ENCODE measurements at regions not wholly inside any gene's neighbourhood (a gene's known extent, or its start where the extent isn't known, plus 50 kb on each side); places are given as distances from the start of the nearest gene placed in this dataset.

- no TSS peak for BruUV-seq (replicated peaks)
Measured at GRCh38 chr3:78434801-78435200, 1333.0 kb downstream of the ROBO1 start.

GRCh38 chr3:78455166-78455565 lies 1312.6 kb downstream of the ROBO1 start:
- H3K9me3 ChIP-seq (ENCODE audit: low read length) = no peaks in the 10 kb centered on the region
- H3K27ac ChIP-seq (ENCODE audit: extremely low read length, insufficient read depth, low read length) = no peak overlapping the region
- H4K20me1 ChIP-seq (ENCODE audit: insufficient read depth, low read length) = no peaks in the 10 kb centered on the region
- POLR2A ChIA-PET = no interaction called here
- ATAC-seq (no peak), DNase-seq (ENCODE audit: low spot score) (no peak), FAIRE-seq (no peak)
- H3K36me3 ChIP-seq (replicated peaks in 1 of 2; ENCODE audit: control insufficient read depth in 1 of 2, insufficient read depth in 2 of 2, low read length in 2 of 2) = no peaks in the 10 kb centered on the region
- H3K4me2 ChIP-seq (ENCODE audit: low read depth, low read length) = no peak overlapping the region
- H3K4me3 ChIP-seq (replicated peaks in 1 of 3; ENCODE audit: insufficient read depth in 1 of 3, low read depth in 2 of 3, low read length in 3 of 3) = no peak overlapping the region
- in situ Hi-C loops (cut with HindIII; ENCODE audit: extremely low pct_ligation_motif_present, low pct_unique_long_range_greater_than_20kb) = no loop called here
- H2AFZ ChIP-seq (ENCODE audit: low read length) = no peak overlapping the region
- H3K4me1 ChIP-seq (ENCODE audit: insufficient read depth, low read length) = no peaks in the 10 kb centered on the region
- no peak overlapping the region for H3K9ac ChIP-seq (ENCODE audit: insufficient read depth, low read depth, low read length)
- CTCF ChIA-PET (ENCODE audit: low intra/inter-chr PET ratio, low total read pairs) = no interaction called here
- no peaks in the 10 kb centered on the region for H3K27me3 ChIP-seq (ENCODE audit: control insufficient read depth in 1 of 2, insufficient read depth in 2 of 2, low read length in 2 of 2)
- no peaks in the 10 kb centered on the region for H3K79me2 ChIP-seq (ENCODE audit: insufficient read depth, low read length)
- BruUV-seq (replicated peaks) = no TSS peak
- 0% methylated on average over 1 of the region's 1 CpG for whole genome bisulfite sequencing (ENCODE audit: low lambda C conversion rate)
- intact Hi-C loops (cut with micrococcal nuclease; ENCODE audit: unreplicated experiment) = no loop called here
- TF ChIP-seq, protein P1, sequence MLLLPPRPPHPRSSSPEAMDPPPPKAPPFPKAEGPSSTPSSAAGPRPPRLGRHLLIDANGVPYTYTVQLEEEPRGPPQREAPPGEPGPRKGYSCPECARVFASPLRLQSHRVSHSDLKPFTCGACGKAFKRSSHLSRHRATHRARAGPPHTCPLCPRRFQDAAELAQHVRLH (CRISPR knock-in tag; IDR thresholded peaks at IDR 0.05; ENCODE audit: borderline replicate concordance, low read depth) = no peak
- TF ChIP-seq ZNF530 (CRISPR knock-in tag; IDR thresholded peaks at IDR 0.05; ENCODE audit: low read depth) = no peak
- no peak for TF ChIP-seq IRX3 (CRISPR knock-in tag; IDR thresholded peaks at IDR 0.05; ENCODE audit: borderline replicate concordance, low read depth)
- TF ChIP-seq WIZ (CRISPR knock-in tag; IDR thresholded peaks at IDR 0.05) = no peak
- no peak for TF ChIP-seq ZNF318 (CRISPR knock-in tag; IDR thresholded peaks at IDR 0.05)

More at GRCh38 chr3:78434801-78435200, 1333.0 kb downstream of the ROBO1 start:
- TF ChIP-seq, protein P2, sequence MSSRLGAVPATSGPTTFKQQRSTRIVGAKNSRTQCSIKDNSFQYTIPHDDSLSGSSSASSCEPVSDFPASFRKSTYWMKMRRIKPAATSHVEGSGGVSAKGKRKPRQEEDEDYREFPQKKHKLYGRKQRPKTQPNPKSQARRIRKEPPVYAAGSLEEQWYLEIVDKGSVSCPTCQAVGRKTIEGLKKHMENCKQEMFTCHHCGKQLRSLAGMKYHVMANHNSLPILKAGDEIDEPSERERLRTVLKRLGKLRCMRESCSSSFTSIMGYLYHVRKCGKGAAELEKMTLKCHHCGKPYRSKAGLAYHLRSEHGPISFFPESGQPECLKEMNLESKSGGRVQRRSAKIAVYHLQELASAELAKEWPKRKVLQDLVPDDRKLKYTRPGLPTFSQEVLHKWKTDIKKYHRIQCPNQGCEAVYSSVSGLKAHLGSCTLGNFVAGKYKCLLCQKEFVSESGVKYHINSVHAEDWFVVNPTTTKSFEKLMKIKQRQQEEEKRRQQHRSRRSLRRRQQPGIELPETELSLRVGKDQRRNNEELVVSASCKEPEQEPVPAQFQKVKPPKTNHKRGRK (CRISPR knock-in tag; IDR thresholded peaks at IDR 0.05) = no peak
- Histone ChIP-seq H2AFZ (ENCODE audit: low read length) (no peak overlapping the region), H3K27me3 (ENCODE audit: control insufficient read depth in 1 of 2, insufficient read depth in 2 of 2, low read length in 2 of 2) (no peaks in the 10 kb centered on the region), H3K9ac (ENCODE audit: insufficient read depth, low read depth, low read length) (no peak overlapping the region), H3K79me2 (ENCODE audit: insufficient read depth, low read length) (no peaks in the 10 kb centered on the region), H3K9me3 (ENCODE audit: low read length) (no peaks in the 10 kb centered on the region), H3K36me3 (replicated peaks in 1 of 2; ENCODE audit: control insufficient read depth in 1 of 2, insufficient read depth in 2 of 2, low read length in 2 of 2) (no peaks in the 10 kb centered on the region), H3K4me1 (ENCODE audit: insufficient read depth, low read length) (no peaks in the 10 kb centered on the region), H3K4me2 (ENCODE audit: low read depth, low read length) (no peak overlapping the region), H3K27ac (ENCODE audit: extremely low read length, insufficient read depth, low read length) (no peak overlapping the region), H4K20me1 (ENCODE audit: insufficient read depth, low read length) (no peaks in the 10 kb centered on the region), H3K4me3 (replicated peaks in 1 of 3; ENCODE audit: insufficient read depth in 1 of 3, low read depth in 2 of 3, low read length in 3 of 3) (no peak overlapping the region)
- intact Hi-C loops (cut with micrococcal nuclease; ENCODE audit: unreplicated experiment) = no loop called here
- ATAC-seq (no peak), DNase-seq (ENCODE audit: low spot score) (no peak), FAIRE-seq (no peak)
- ChIA-PET CTCF (ENCODE audit: low intra/inter-chr PET ratio, low total read pairs) (no interaction called here), POLR2A (no interaction called here)
- WGBS (ENCODE audit: low lambda C conversion rate) = 22% methylated on average over 3 of the region's 3 CpGs
- in situ Hi-C loops (cut with HindIII; ENCODE audit: extremely low pct_ligation_motif_present, low pct_unique_long_range_greater_than_20kb) = no loop called here
